Osteoblast (primary cell): ENCODE measurements at regions not wholly inside any gene's neighbourhood (a gene's known extent, or its start where the extent isn't known, plus 50 kb on each side); places are given as distances from the start of the nearest gene placed in this dataset.

ENCODE experiments used
- DNase-seq: peaks from one replicate; pipeline ENCODE4 v3.0.0; 2011; ENCODE audit warnings: low spot score, mixed read lengths; ENCODE audit not compliant: insufficient read length; ENCODE audit errors: missing footprints
- H2AFZ ChIP-seq: 2 replicates; pipeline ENCODE4 v1.6.0; 2011; ENCODE audit warnings: mild to moderate bottlenecking, low read length
- H3K27ac ChIP-seq: 2 replicates; pipeline ENCODE4 v1.5.1; 2011; ENCODE audit warnings: mild to moderate bottlenecking, low read depth, low read length, moderate library complexity
- H3K27me3 ChIP-seq: 2 replicates; pipeline ENCODE4 v1.6.0; 2012; ENCODE audit warnings: mild to moderate bottlenecking, control low read depth, inconsistent platforms, low read length, moderate library complexity; ENCODE audit not compliant: insufficient read depth
- H3K36me3 ChIP-seq: 2 replicates; pipeline ENCODE4 v1.5.1; 2011; ENCODE audit warnings: mild to moderate bottlenecking, low read length, control low read depth, moderate library complexity; ENCODE audit not compliant: insufficient read depth
- H3K4me1 ChIP-seq: 2 replicates; pipeline ENCODE4 v1.5.1; 2011; ENCODE audit warnings: mild to moderate bottlenecking, low read length, control low read depth, moderate library complexity; ENCODE audit not compliant: insufficient read depth
- H3K4me2 ChIP-seq: 2 replicates; pipeline ENCODE4 v1.6.0; 2011; ENCODE audit warnings: mild to moderate bottlenecking, low read length; ENCODE audit not compliant: insufficient read depth
- H3K4me3 ChIP-seq: fragments of 200-600 bp; sonication (generic); 3 replicates; pipeline ENCODE4 v1.5.1; 2012; ENCODE audit warnings: mild to moderate bottlenecking, low read length, inconsistent platforms; ENCODE audit not compliant: insufficient read depth
- H3K79me2 ChIP-seq: 2 replicates; pipeline ENCODE4 v1.6.0; 2012; ENCODE audit warnings: mild to moderate bottlenecking, low read length, control low read depth, inconsistent platforms; ENCODE audit not compliant: insufficient read depth
- H3K9me3 ChIP-seq: 2 replicates; pipeline ENCODE4 v1.5.1; 2011; ENCODE audit warnings: low read depth, low read length, control low read depth
- H4K20me1 ChIP-seq: 2 replicates; pipeline ENCODE4 v1.6.0; 2012; ENCODE audit warnings: mild to moderate bottlenecking, low read length, control low read depth; ENCODE audit not compliant: insufficient read depth
- CTCF ChIP-seq: IDR thresholded peaks from 2 replicates; pipeline ENCODE4 v1.5.1; 2011; ENCODE audit warnings: mild to moderate bottlenecking, low read depth, low read length, moderate library complexity; ENCODE audit errors: extremely low read depth

DNA sequence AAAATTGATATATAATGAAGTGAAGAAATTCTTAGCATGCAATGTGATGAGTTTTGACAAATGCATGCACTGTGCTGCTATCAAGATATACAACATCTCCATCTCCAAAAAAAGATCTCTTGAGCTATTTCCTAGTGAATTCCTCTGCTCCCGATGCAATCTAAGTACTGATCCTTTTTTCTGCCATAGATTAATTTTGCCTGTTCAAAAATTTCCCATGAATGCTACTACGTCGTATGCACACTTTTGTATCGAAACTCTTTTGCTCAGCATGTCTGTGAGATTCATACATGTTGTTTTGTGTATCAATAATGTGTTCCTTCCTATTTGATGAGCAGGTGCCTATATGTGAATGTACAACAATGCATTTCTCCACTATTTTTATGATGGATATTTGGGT is 647.4 kb downstream of the MTRR start:
- no peaks in the 10 kb centered on the region for H3K79me2 ChIP-seq
- TF ChIP-seq CTCF: no peak

GRCh38 chr5:8517456-8517855 is 648.5 kb downstream of the MTRR start:
- Histone ChIP-seq H2AFZ (peak overlapping the region; percentile 35), H3K4me2 (no peak overlapping the region), H4K20me1 (no peaks in the 10 kb centered on the region), H3K36me3 (no peaks in the 10 kb centered on the region), H3K4me1 (no peaks in the 10 kb centered on the region), H3K79me2 (no peaks in the 10 kb centered on the region), H3K27me3 (no peaks in the 10 kb centered on the region), H3K27ac (no peak overlapping the region), H3K4me3 (no peak overlapping the region), H3K9me3 (no peaks in the 10 kb centered on the region)
- no peak for TF ChIP-seq CTCF
- DNase-seq: no peak

More for the DNA sequence above, 647.4 kb downstream of the MTRR start:
- Histone ChIP-seq H3K4me3 (no peak overlapping the region), H3K4me2 (no peak overlapping the region), H3K36me3 (no peaks in the 10 kb centered on the region), H4K20me1 (no peaks in the 10 kb centered on the region), H3K27me3 (no peaks in the 10 kb centered on the region), H3K4me1 (no peaks in the 10 kb centered on the region), H3K27ac (no peak overlapping the region), H3K9me3 (no peaks in the 10 kb centered on the region), H2AFZ (no peak overlapping the region)
- no peak for DNase-seq

- Histone ChIP-seq H3K4me2 (no peak overlapping the region), H2AFZ (no peak overlapping the region), H3K9me3 (no peaks in the 10 kb centered on the region), H3K79me2 (no peaks in the 10 kb centered on the region), H4K20me1 (no peaks in the 10 kb centered on the region), H3K27ac (no peak overlapping the region), H3K4me3 (no peak overlapping the region), H3K4me1 (no peaks in the 10 kb centered on the region), H3K36me3 (no peaks in the 10 kb centered on the region), H3K27me3 (no peaks in the 10 kb centered on the region)
- TF ChIP-seq CTCF: no peak
- no peak for DNase-seq
Measured at GRCh38 chr5:8520917-8521316, 652.0 kb downstream of the MTRR start.

GRCh38 chr5:8521991-8522390 is 653.0 kb downstream of the MTRR start:
- Histone ChIP-seq H2AFZ (no peak overlapping the region), H3K4me1 (no peaks in the 10 kb centered on the region)

More at GRCh38 chr5:8521991-8522390, 653.0 kb downstream of the MTRR start:
- H3K36me3 ChIP-seq: no peaks in the 10 kb centered on the region
- DNase-seq: no peak
- no peaks in the 10 kb centered on the region for H3K9me3 ChIP-seq
- no peak for TF ChIP-seq CTCF
- H3K4me3 ChIP-seq: no peak overlapping the region
- H4K20me1 ChIP-seq: no peaks in the 10 kb centered on the region
- H3K27me3 ChIP-seq: no peaks in the 10 kb centered on the region
- H3K79me2 ChIP-seq: no peaks in the 10 kb centered on the region
- H3K27ac ChIP-seq: no peak overlapping the region
- no peak overlapping the region for H3K4me2 ChIP-seq
